Neuronal stem cell (in vitro differentiated cells): ENCODE measurements at regions not wholly inside any gene's neighbourhood (a gene's known extent, or its start where the extent isn't known, plus 50 kb on each side); places are given as distances from the start of the nearest gene placed in this dataset.

Experiments used
- DNase-seq: peaks from one replicate; pipeline ENCODE4 v3.0.0-alpha.2; 2013; ENCODE audit warnings: low spot score
- H2AFZ ChIP-seq: one replicate; pipeline ENCODE4 v1.6.1; 2013; ENCODE audit warnings: mild to moderate bottlenecking, low read length, inconsistent platforms
- H2AK5ac ChIP-seq: 2 replicates; pipeline ENCODE4 v1.6.1; 2013; ENCODE audit warnings: low read depth, mild to moderate bottlenecking, inconsistent platforms, low read length, moderate library complexity, mixed read lengths
- H2BK120ac ChIP-seq: 2 replicates; pipeline ENCODE4 v1.6.1; 2013; ENCODE audit warnings: low read depth, mild to moderate bottlenecking, inconsistent platforms, low read length, moderate library complexity, mixed read lengths
- H2BK12ac ChIP-seq: one replicate; pipeline ENCODE4 v1.6.1; 2013; ENCODE audit warnings: low read length, inconsistent platforms
- H2BK15ac ChIP-seq: 2 replicates; pipeline ENCODE4 v1.6.1; 2013; ENCODE audit warnings: mild to moderate bottlenecking, low read length, inconsistent platforms, mixed read lengths
- H2BK5ac ChIP-seq: one replicate; pipeline ENCODE4 v1.6.1; 2013; ENCODE audit warnings: inconsistent platforms, mild to moderate bottlenecking, low read length, moderate library complexity
- H3K14ac ChIP-seq: one replicate; pipeline ENCODE4 v1.6.1; 2013; ENCODE audit warnings: low read length, inconsistent platforms
- H3K18ac ChIP-seq: 2 replicates; pipeline ENCODE4 v1.6.1; 2013; ENCODE audit warnings: low read length, inconsistent platforms
- H3K23ac ChIP-seq: 2 replicates; pipeline ENCODE4 v1.6.1; 2013; ENCODE audit warnings: low read depth, mild to moderate bottlenecking, mixed read lengths, low read length, inconsistent platforms; ENCODE audit not compliant: poor library complexity
- H3K27ac ChIP-seq: replicated peaks from 3 replicates; pipeline ENCODE4 v1.5.1; 2013; ENCODE audit warnings: low read length, inconsistent platforms
- H3K27me3 ChIP-seq, 3 experiments: 2 replicates each; pipeline ENCODE4 v1.6.1; 2013; ENCODE audit warnings: low read length in 3 of 3, mild to moderate bottlenecking in 2 of 3, inconsistent platforms in 1 of 3, low read depth in 1 of 3, mixed read lengths in 1 of 3, moderate library complexity in 1 of 3; ENCODE audit not compliant: control insufficient read depth in 3 of 3, insufficient read depth in 3 of 3
- H3K36me3 ChIP-seq, 2 donors: replicated peaks in 1 of 2; 2 replicates each; pipeline ENCODE4 v1.6.1; 2013; ENCODE audit warnings: low read length in 2 of 2; ENCODE audit not compliant: control insufficient read depth in 2 of 2, insufficient read depth in 2 of 2
- H3K4ac ChIP-seq: 2 replicates; pipeline ENCODE4 v1.6.1; 2013; ENCODE audit warnings: inconsistent platforms, mild to moderate bottlenecking, low read length, moderate library complexity
- H3K4me1 ChIP-seq, 2 donors: 1 replicate in 1 of 2; 2 replicates in 1 of 2; pipeline ENCODE4 v1.6.1; 2013; ENCODE audit warnings: low read length in 2 of 2, low read depth in 1 of 2; ENCODE audit not compliant: control insufficient read depth in 2 of 2, insufficient read depth in 1 of 2
- H3K4me2 ChIP-seq: one replicate; pipeline ENCODE4 v1.6.1; 2013; ENCODE audit warnings: mild to moderate bottlenecking, low read length, inconsistent platforms; ENCODE audit not compliant: insufficient read depth, poor library complexity, severe bottlenecking
- H3K4me3 ChIP-seq, 2 donors: 2 replicates each; pipeline ENCODE4 v1.5.1; 2013; ENCODE audit warnings: low read length in 2 of 2, mild to moderate bottlenecking in 2 of 2, inconsistent platforms in 1 of 2, moderate library complexity in 1 of 2
- H3K79me1 ChIP-seq: one replicate; pipeline ENCODE4 v1.6.1; 2013; ENCODE audit warnings: low read depth, mild to moderate bottlenecking, inconsistent platforms, low read length, moderate library complexity
- H3K9ac ChIP-seq: one replicate; pipeline ENCODE4 v1.6.1; 2013; ENCODE audit warnings: mild to moderate bottlenecking, low read depth, low read length, inconsistent platforms; ENCODE audit not compliant: poor library complexity
- H3K9me3 ChIP-seq, 2 donors: replicated peaks in 1 of 2; 2 replicates each; pipeline versions ENCODE3 to v1.6.1; 2013; ENCODE audit warnings: low read length in 2 of 2, mild to moderate bottlenecking in 2 of 2, inconsistent platforms in 1 of 2, low read depth in 1 of 2, mixed read lengths in 1 of 2, moderate library complexity in 1 of 2; ENCODE audit not compliant: control insufficient read depth in 2 of 2, insufficient read depth in 1 of 2
- H4K8ac ChIP-seq: one replicate; pipeline ENCODE4 v1.6.1; 2013; ENCODE audit warnings: low read depth, mild to moderate bottlenecking, inconsistent platforms, low read length, moderate library complexity
- H4K91ac ChIP-seq: one replicate; pipeline ENCODE4 v1.6.1; 2013; ENCODE audit warnings: low read length, low read depth, mild to moderate bottlenecking, inconsistent platforms; ENCODE audit not compliant: poor library complexity
- WGBS, 2 donors: extraction: QIAGEN DNeasy Blood & Tissue Kit; methylation state at CpG; one replicate each; pipeline ENCODE4 v1.1.7; 2013; ENCODE audit warnings: missing lambda C conversion rate in 2 of 2, mixed read lengths in 1 of 2; ENCODE audit not compliant: insufficient read length in 2 of 2, insufficient replicate concordance in 1 of 2; ENCODE audit errors: extremely low coverage in 2 of 2; 5-methylcytosine and 5-hydroxymethylcytosine counted together

DNA sequence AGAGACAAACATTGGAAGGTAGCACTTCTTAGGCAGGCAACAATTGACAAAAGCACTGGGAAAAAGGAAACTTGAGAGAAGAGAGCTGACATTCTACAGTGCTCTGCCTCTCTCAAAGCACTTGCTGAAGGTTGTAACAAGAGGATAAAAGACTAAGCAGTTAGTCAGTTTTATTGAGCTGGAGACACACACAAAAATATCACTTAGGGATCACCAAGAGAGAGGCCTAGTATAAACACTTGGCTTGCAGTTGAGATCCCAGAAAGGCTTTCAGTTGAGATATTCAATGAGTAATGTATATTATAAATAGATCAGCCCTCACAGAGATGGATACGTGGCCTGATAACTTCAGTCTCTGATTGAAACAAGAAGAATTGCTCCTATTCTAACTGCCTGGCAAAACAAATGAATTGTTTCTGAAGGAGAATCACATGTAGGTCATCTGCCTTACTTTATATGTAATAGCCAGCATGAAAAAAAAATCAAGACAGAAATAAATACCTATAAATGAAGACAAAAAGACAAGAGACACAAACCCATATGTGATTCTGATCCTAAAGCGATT lies 747.2 kb upstream of the MAN1A1 start:
- Histone ChIP-seq H3K27me3 (no peaks in the 10 kb centered on the region), H3K4me1 (peaks cover 0 to 4% of the 10 kb centered on the region in 2 donors), H4K91ac (no peak overlapping the region), H3K27ac (no peak overlapping the region), H2BK5ac (no peak overlapping the region), H3K9ac (no peak overlapping the region), H2BK15ac (no peak overlapping the region), H2AFZ (no peak overlapping the region), H3K23ac (no peak overlapping the region), H3K36me3 (no peaks in the 10 kb centered on the region), H3K9me3 (no peaks in the 10 kb centered on the region), H2AK5ac (no peak overlapping the region), H2BK12ac (no peak overlapping the region), H3K4ac (no peak overlapping the region), H4K8ac (no peak overlapping the region), H3K14ac (no peak overlapping the region), H3K18ac (no peak overlapping the region), H2BK120ac (no peak overlapping the region), H3K79me1 (no peaks in the 10 kb centered on the region), H3K4me3 (no peak overlapping the region), H3K4me2 (no peak overlapping the region)
- DNase-seq = no peak
- no CpG with 5 or more reads among the region's 2 CpGs for WGBS, 2 donors

DNA sequence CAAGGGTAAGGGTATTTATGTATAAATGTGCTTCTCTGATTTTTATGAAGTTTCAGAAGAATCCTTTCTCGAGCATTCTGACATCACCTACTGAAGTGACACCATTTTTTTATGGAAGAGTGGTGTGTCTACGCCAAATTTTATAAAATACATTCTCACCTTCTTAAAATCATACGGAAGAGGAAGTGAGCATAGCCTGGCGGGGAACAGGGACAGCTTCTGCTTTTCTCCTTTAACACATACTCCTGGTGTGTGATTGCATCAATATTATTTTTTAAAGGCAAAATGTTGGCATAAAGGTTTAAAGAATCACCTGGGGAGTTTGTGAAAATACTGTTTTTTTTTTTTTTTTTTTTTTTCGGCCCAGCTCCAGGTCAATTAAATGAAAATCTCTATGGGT lies 733.6 kb upstream of the MAN1A1 start:
- no peaks in the 10 kb centered on the region for H3K9me3 ChIP-seq
- no peak overlapping the region for H3K23ac ChIP-seq
- no peak overlapping the region for H2BK15ac ChIP-seq
- no peak overlapping the region for H2AFZ ChIP-seq
- H2AK5ac ChIP-seq = no peak overlapping the region
- H2BK12ac ChIP-seq = no peak overlapping the region
- no peak overlapping the region for H2BK5ac ChIP-seq
- H3K4me2 ChIP-seq = no peak overlapping the region
- H2BK120ac ChIP-seq = no peak overlapping the region
- H4K91ac ChIP-seq = no peak overlapping the region
- H3K18ac ChIP-seq = no peak overlapping the region
- H3K4ac ChIP-seq = no peak overlapping the region
- H4K8ac ChIP-seq = no peak overlapping the region
- DNase-seq = no peak
- H3K4me1 ChIP-seq = no peaks in the 10 kb centered on the region
- WGBS, 2 donors = no CpG with 5 or more reads among the region's 5 CpGs
- H3K9ac ChIP-seq = no peak overlapping the region
- H3K36me3 ChIP-seq = no peaks in the 10 kb centered on the region
- no peaks in the 10 kb centered on the region for H3K27me3 ChIP-seq
- no peak overlapping the region for H3K27ac ChIP-seq
- H3K14ac ChIP-seq = no peak overlapping the region
- no peak overlapping the region for H3K4me3 ChIP-seq
- no peaks in the 10 kb centered on the region for H3K79me1 ChIP-seq

DNA sequence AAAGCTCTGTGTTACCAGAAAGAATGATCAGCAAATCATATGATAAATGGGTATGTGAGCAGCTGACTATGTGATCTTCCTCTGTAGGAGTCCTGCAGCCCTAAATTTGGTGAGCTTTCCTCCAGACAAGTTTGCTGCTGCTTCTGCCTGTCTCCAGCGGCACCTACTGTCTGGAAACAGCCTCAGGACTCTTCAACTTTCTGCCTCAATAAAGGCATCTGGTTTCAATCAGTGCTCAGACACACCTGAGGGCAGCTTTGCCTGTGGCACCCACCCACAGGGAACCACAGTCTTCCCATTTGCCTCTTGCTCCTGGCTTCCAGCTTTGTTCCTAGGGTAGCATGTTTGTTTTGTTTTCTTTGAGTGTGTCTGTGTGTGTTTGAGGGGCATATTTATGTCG lies 727.9 kb upstream of the MAN1A1 start:
- H3K4me3 ChIP-seq = no peak overlapping the region
- H2BK120ac ChIP-seq = no peak overlapping the region
- H3K4me2 ChIP-seq = no peak overlapping the region
- no peaks in the 10 kb centered on the region for H3K36me3 ChIP-seq
- H3K79me1 ChIP-seq = no peaks in the 10 kb centered on the region
- no peaks in the 10 kb centered on the region for H3K27me3 ChIP-seq
- no peak overlapping the region for H3K23ac ChIP-seq
- H4K91ac ChIP-seq = no peak overlapping the region
- H3K4me1 ChIP-seq = no peaks in the 10 kb centered on the region
- no peak overlapping the region for H2AK5ac ChIP-seq
- no peak overlapping the region for H2BK15ac ChIP-seq
- H3K4ac ChIP-seq = no peak overlapping the region
- H4K8ac ChIP-seq = no peak overlapping the region
- no peak overlapping the region for H2BK12ac ChIP-seq
- H2BK5ac ChIP-seq = no peak overlapping the region
- H2AFZ ChIP-seq = no peak overlapping the region
- H3K18ac ChIP-seq = no peak overlapping the region
- WGBS, 2 donors = no CpG with 5 or more reads among the region's 2 CpGs
- no peak overlapping the region for H3K14ac ChIP-seq
- no peak for DNase-seq
- no peaks in the 10 kb centered on the region for H3K9me3 ChIP-seq
- H3K9ac ChIP-seq = no peak overlapping the region
- H3K27ac ChIP-seq = no peak overlapping the region

DNA sequence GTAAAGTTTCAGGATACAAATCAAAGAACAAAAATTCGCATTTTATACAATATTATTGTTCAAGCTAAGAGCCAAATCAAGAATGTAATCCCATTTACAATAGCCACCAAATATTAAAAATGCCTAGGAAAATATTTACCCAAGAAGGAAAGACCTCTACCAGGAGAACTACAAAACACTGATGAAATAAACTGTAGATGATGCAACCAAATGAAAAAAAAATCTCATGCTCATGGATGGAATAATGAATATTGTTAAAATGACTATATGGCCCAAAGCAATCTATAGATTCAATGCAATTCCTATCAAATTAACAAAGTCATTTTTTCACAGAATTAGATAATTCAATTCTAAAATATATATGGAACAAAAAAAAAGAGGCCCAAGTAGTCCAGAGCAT lies 708.8 kb upstream of the MAN1A1 start:
- H3K36me3 ChIP-seq = no peaks in the 10 kb centered on the region
- no CpG with 5 or more reads among the region's 1 CpG for WGBS, 2 donors
- H3K18ac ChIP-seq = no peak overlapping the region
- H3K14ac ChIP-seq = no peak overlapping the region
- no peak overlapping the region for H2BK12ac ChIP-seq
- no peak overlapping the region for H2AK5ac ChIP-seq
- H3K27ac ChIP-seq = no peak overlapping the region
- no peaks in the 10 kb centered on the region for H3K27me3 ChIP-seq
- no peak overlapping the region for H2BK5ac ChIP-seq
- H4K8ac ChIP-seq = no peak overlapping the region
- DNase-seq = no peak
- H3K23ac ChIP-seq = no peak overlapping the region
- H3K4me2 ChIP-seq = no peak overlapping the region
- H2AFZ ChIP-seq = no peak overlapping the region
- H2BK120ac ChIP-seq = no peak overlapping the region
- no peak overlapping the region for H2BK15ac ChIP-seq
- peaks cover 0 to 2% of the 10 kb centered on the region in 2 donors for H3K9me3 ChIP-seq
- no peaks in the 10 kb centered on the region for H3K79me1 ChIP-seq
- no peak overlapping the region for H3K4ac ChIP-seq
- no peaks in the 10 kb centered on the region for H3K4me1 ChIP-seq
- H3K4me3 ChIP-seq = no peak overlapping the region
- no peak overlapping the region for H3K9ac ChIP-seq
- H4K91ac ChIP-seq = no peak overlapping the region
